LNCaP clone FGC (cell line): ENCODE measurements at regions not wholly inside any gene's neighbourhood (a gene's known extent, or its start where the extent isn't known, plus 50 kb on each side); places are given as distances from the start of the nearest gene placed in this dataset.

Experiments used
- DNase-seq: peaks from one replicate; pipeline ENCODE4 v3.0.0-alpha.2; 2011; ENCODE audit warnings: low read depth
- H3K4me3 ChIP-seq: 2 replicates; pipeline ENCODE4 v1.5.1; 2011; ENCODE audit warnings: mild to moderate bottlenecking, low read depth, low read length, control low read depth
- TF ChIP-seq, protein P1 (sequence below): IDR thresholded peaks from 2 replicates; pipeline ENCODE4 v1.5.1; 2012; ENCODE audit warnings: mild to moderate bottlenecking; ENCODE audit not compliant: control insufficient read depth, insufficient read depth; ENCODE audit errors: extremely low read depth

- TF ChIP-seq, protein P1, sequence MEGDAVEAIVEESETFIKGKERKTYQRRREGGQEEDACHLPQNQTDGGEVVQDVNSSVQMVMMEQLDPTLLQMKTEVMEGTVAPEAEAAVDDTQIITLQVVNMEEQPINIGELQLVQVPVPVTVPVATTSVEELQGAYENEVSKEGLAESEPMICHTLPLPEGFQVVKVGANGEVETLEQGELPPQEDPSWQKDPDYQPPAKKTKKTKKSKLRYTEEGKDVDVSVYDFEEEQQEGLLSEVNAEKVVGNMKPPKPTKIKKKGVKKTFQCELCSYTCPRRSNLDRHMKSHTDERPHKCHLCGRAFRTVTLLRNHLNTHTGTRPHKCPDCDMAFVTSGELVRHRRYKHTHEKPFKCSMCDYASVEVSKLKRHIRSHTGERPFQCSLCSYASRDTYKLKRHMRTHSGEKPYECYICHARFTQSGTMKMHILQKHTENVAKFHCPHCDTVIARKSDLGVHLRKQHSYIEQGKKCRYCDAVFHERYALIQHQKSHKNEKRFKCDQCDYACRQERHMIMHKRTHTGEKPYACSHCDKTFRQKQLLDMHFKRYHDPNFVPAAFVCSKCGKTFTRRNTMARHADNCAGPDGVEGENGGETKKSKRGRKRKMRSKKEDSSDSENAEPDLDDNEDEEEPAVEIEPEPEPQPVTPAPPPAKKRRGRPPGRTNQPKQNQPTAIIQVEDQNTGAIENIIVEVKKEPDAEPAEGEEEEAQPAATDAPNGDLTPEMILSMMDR = no peak
These were observed 521.6 kb upstream of the SLIT2 start for GRCh38 chr4:19729886-19730651.

DNA sequence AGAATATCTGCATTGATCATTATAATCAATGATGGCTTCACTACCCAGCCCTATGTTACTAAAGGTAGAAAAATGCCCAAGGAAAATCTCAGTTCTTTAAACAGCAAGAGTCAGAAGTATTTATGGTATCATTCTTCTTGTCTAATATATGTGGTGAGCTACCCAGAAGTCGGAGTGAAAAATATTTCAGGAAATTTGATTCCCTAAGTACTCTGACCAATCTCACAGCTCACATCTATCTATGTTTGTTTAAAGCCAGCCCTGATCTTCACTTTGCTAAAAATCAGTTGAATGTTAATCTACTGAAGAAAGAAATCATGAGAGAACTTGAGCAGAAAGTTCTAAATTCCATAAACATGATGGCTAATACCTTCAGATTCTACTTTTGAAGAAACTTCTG lies 522.9 kb upstream of the SLIT2 start:
- TF ChIP-seq, protein P1 = no peak
- no peak for DNase-seq
- no peak overlapping the region for H3K4me3 ChIP-seq

More at GRCh38 chr4:19729886-19730651, 521.6 kb upstream of the SLIT2 start:
- DNase-seq = no peak
- no peak overlapping the region for H3K4me3 ChIP-seq

DNA sequence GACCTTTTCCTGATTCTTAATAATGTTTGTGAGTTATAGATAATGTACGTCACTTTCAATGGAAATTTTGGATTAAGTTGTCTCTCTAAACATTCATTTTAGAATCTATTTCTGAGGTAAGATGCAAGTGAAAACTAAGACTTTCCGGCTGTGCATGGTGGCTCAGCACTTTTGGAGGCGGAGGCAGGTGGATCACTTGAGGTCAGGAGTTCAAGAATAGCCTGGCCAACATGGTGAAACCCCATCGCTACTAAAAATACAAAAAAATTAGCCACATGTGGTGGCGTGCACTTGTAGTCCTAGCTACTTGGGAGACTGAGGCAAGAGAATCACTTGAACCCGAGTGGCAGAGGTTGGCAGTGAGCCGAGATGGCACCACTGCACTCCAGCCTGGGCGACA lies 524.6 kb upstream of the SLIT2 start:
- no peak overlapping the region for H3K4me3 ChIP-seq
- DNase-seq = no peak
- TF ChIP-seq, protein P1 = no peak

DNA sequence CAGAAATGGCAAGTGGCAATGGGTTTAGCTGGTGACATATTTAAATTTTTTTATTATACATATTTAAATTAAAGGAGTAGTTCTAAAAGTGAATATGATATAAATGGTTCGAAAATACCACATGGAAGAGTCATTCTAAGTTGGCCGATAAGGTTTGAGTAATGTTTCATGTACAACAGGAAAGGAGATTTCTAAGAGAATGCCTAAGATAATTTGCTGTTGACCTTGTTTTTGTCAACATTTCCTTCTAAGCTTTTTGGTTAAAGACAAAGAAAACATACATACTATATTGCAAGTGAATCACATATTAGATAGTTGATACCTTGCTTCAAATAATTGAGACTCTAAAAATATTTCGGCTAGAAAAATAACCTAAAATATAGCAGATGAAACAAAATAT lies 526.6 kb upstream of the SLIT2 start:
- no peak overlapping the region for H3K4me3 ChIP-seq
- TF ChIP-seq, protein P1 = no peak
- DNase-seq = no peak

GRCh38 chr4:19722404-19722803 lies 529.3 kb upstream of the SLIT2 start:
- DNase-seq = no peak
- TF ChIP-seq, protein P1 = no peak
- H3K4me3 ChIP-seq = no peak overlapping the region

- no peak overlapping the region for H3K4me3 ChIP-seq
- TF ChIP-seq, protein P1 = no peak
- DNase-seq = no peak
These were observed 530.1 kb upstream of the SLIT2 start for GRCh38 chr4:19721587-19721986.

DNA sequence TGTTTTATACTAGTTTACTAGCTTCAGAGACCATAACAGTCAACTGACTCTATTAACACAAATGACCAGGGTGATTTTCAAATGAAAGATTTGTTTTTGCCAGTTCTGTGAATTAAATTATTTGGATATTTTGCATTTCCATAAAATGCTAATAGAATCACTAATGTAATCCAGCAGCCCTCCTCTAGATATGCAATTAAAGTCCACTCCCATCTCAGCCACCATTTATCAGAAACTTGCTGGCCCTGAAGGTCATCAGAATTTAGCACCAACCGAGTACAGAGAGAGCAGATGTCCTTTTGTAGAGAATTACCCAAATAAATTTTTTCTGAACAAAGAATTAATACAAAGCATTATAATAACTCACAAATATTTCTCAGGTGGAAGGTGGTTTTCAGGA lies 531.1 kb upstream of the SLIT2 start:
- TF ChIP-seq, protein P1 = no peak
- DNase-seq = no peak

More for the DNA sequence above, 531.1 kb upstream of the SLIT2 start:
- no peak overlapping the region for H3K4me3 ChIP-seq
